Natural killer cell (primary cell): ENCODE measurements at regions not wholly inside any gene's neighbourhood (a gene's known extent, or its start where the extent isn't known, plus 50 kb on each side); places are given as distances from the start of the nearest gene placed in this dataset.

Experiments used
- ATAC-seq, 3 donors: fragments of 150-1000 bp in 2 of 3; fragments of 200-7000 bp in 1 of 3; cut with Tn5 transposase; 1 replicate in 1 of 3; 2 replicates in 2 of 3; pipeline ENCODE4 v1.10.0; 2021; ENCODE audit warnings: mild to moderate bottlenecking in 2 of 3, moderate library complexity in 2 of 3
- DNase-seq, 2 donors: peaks; one replicate each; pipeline versions ENCODE4 v3.0.0 to v3.0.0-alpha.2; 2013 to 2021; ENCODE audit warnings: mixed read lengths in 1 of 2
- H3K27ac ChIP-seq: one replicate; pipeline ENCODE4 v1.5.1; 2013; ENCODE audit warnings: mild to moderate bottlenecking, low read length
- H3K27me3 ChIP-seq: one replicate; pipeline ENCODE4 v1.6.1; 2013; ENCODE audit warnings: low read length; ENCODE audit not compliant: control insufficient read depth, insufficient read depth
- H3K36me3 ChIP-seq: one replicate; pipeline ENCODE4 v1.6.1; 2013; ENCODE audit warnings: low read length; ENCODE audit not compliant: control insufficient read depth, insufficient read depth
- H3K4me1 ChIP-seq: one replicate; pipeline ENCODE4 v1.6.1; 2013; ENCODE audit warnings: low read length; ENCODE audit not compliant: control insufficient read depth, insufficient read depth
- H3K4me3 ChIP-seq: one replicate; pipeline ENCODE4 v1.5.1; 2013; ENCODE audit warnings: low read length
- H3K9me3 ChIP-seq: one replicate; pipeline ENCODE4 v1.6.1; 2013; ENCODE audit warnings: low read length; ENCODE audit not compliant: control insufficient read depth, insufficient read depth
- H3K27ac Mint-ChIP-seq, 2 donors: one replicate each; pipeline ENCODE4 v1.8.0; 2022; ENCODE audit warnings: mild to moderate bottlenecking in 2 of 2, mixed read lengths in 2 of 2, moderate library complexity in 1 of 2
- H3K27me3 Mint-ChIP-seq, 2 donors: one replicate each; pipeline ENCODE4 v1.8.0; 2022; ENCODE audit warnings: low read depth in 2 of 2, mixed read lengths in 2 of 2
- H3K36me3 Mint-ChIP-seq: one replicate; pipeline ENCODE4 v1.8.0; 2022; ENCODE audit warnings: mixed read lengths
- H3K4me1 Mint-ChIP-seq, 2 donors: one replicate each; pipeline ENCODE4 v1.8.0; 2022; ENCODE audit warnings: mixed read lengths in 2 of 2
- H3K4me3 Mint-ChIP-seq: one replicate; pipeline ENCODE4 v1.8.0; 2022; ENCODE audit warnings: mild to moderate bottlenecking, moderate library complexity, mixed read lengths
- H3K9me3 Mint-ChIP-seq, 2 donors: one replicate each; pipeline ENCODE4 v1.8.0; 2022; ENCODE audit warnings: mixed read lengths in 2 of 2
- CTCF ChIP-seq: fragments of 200-600 bp; IDR thresholded peaks from one replicate; pipeline ENCODE4 v1.8.0; 2022; ENCODE audit warnings: antibody characterized with exemption
- WGBS: methylation state at CpG from one replicate; pipeline ENCODE4 v1.1.7; 2013; ENCODE audit warnings: missing lambda C conversion rate; ENCODE audit not compliant: insufficient coverage; 5-methylcytosine and 5-hydroxymethylcytosine counted together
- intact Hi-C: fragments of 100-400 bp; cut with micrococcal nuclease; formaldehyde crosslinking; loops from one replicate; pipeline ENCODE4 v1.14.2; 2022

DNA sequence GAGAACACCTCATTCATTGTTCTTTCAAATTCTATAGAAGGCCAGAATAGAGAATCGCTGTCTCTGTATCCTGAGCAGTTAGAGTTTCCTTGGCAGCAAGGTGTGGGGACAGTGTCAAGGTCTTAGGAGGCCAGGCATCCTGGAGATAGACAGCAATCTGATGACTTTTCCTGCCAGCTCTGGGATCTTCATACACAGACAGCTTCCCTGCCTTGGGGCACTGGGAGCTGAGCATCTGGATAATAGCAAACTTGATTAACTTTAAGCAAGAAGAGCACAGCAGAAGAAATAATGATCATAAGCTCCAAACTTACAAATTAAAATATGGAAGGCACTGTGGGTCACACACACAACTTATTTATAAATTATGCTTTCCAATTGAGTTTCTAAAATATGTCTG is 86.1 kb upstream of the STK32A start:
- H3K36me3 ChIP-seq, result no peaks in the 10 kb centered on the region
- no peak overlapping the region for H3K4me3 Mint-ChIP-seq
- intact Hi-C loops, result no loop called here
- TF ChIP-seq CTCF, result no peak
- 92% methylated on average over 1 of the region's 1 CpG for WGBS
- H3K9me3 Mint-ChIP-seq, result no peaks in the 10 kb centered on the region
- no peaks in the 10 kb centered on the region for H3K27me3 ChIP-seq
- no peak overlapping the region for H3K27ac ChIP-seq
- peaks cover 0 to 7% of the 10 kb centered on the region in 2 donors for H3K27me3 Mint-ChIP-seq
- H3K9me3 ChIP-seq, result no peaks in the 10 kb centered on the region
- no peak for ATAC-seq
- no peak for DNase-seq
- no peak overlapping the region for H3K4me3 ChIP-seq
- H3K27ac Mint-ChIP-seq, result no peak overlapping the region
- H3K4me1 Mint-ChIP-seq, result no peaks in the 10 kb centered on the region
- H3K4me1 ChIP-seq, result no peaks in the 10 kb centered on the region
- no peaks in the 10 kb centered on the region for H3K36me3 Mint-ChIP-seq

GRCh38 chr5:147152086-147152485 is 82.7 kb upstream of the STK32A start:
- Mint-ChIP-seq H3K27me3 (no peaks in the 10 kb centered on the region), H3K9me3 (no peaks in the 10 kb centered on the region), H3K27ac (no peak overlapping the region), H3K4me1 (no peaks in the 10 kb centered on the region), H3K36me3 (no peaks in the 10 kb centered on the region), H3K4me3 (no peak overlapping the region)
- H3K27me3 ChIP-seq, result no peaks in the 10 kb centered on the region
- DNase-seq, result no peak
- H3K27ac ChIP-seq, result no peak overlapping the region
- WGBS, result 82% methylated on average over 1 of the region's 1 CpG
- no peak overlapping the region for H3K4me3 ChIP-seq
- no peak for TF ChIP-seq CTCF
- H3K4me1 ChIP-seq, result no peaks in the 10 kb centered on the region
- no peaks in the 10 kb centered on the region for H3K36me3 ChIP-seq
- no peak for ATAC-seq
- intact Hi-C loops, result no loop called here
- no peaks in the 10 kb centered on the region for H3K9me3 ChIP-seq

- no peak for TF ChIP-seq CTCF
- 83% methylated on average over 2 of the region's 3 CpGs for WGBS
- H3K27me3 Mint-ChIP-seq, result peaks cover 0 to 11% of the 10 kb centered on the region in 2 donors
- H3K9me3 ChIP-seq, result no peaks in the 10 kb centered on the region
- no peaks in the 10 kb centered on the region for H3K4me1 ChIP-seq
- H3K27me3 ChIP-seq, result no peaks in the 10 kb centered on the region
- H3K27ac Mint-ChIP-seq, result no peak overlapping the region
- ATAC-seq, result no peak
- DNase-seq, result no peak
- H3K9me3 Mint-ChIP-seq, result no peaks in the 10 kb centered on the region
- H3K27ac ChIP-seq, result no peak overlapping the region
- H3K36me3 ChIP-seq, result no peaks in the 10 kb centered on the region
- H3K4me3 Mint-ChIP-seq, result no peak overlapping the region
- no peaks in the 10 kb centered on the region for H3K4me1 Mint-ChIP-seq
- intact Hi-C loops, result no loop called here
- H3K4me3 ChIP-seq, result no peak overlapping the region
- H3K36me3 Mint-ChIP-seq, result no peaks in the 10 kb centered on the region
These were observed 80.0 kb upstream of the STK32A start for GRCh38 chr5:147154809-147155208.

GRCh38 chr5:147156012-147156411 is 78.8 kb upstream of the STK32A start:
- Histone ChIP-seq H3K27me3 (peaks cover 2% of the 10 kb centered on the region), H3K27ac (no peak overlapping the region), H3K4me1 (no peaks in the 10 kb centered on the region), H3K36me3 (no peaks in the 10 kb centered on the region), H3K9me3 (no peaks in the 10 kb centered on the region), H3K4me3 (no peak overlapping the region)
- Mint-ChIP-seq H3K4me1 (no peaks in the 10 kb centered on the region), H3K9me3 (no peaks in the 10 kb centered on the region), H3K27ac (no peak overlapping the region), H3K36me3 (no peaks in the 10 kb centered on the region), H3K27me3 (peaks cover 0 to 16% of the 10 kb centered on the region in 2 donors), H3K4me3 (no peak overlapping the region)
- no peak for TF ChIP-seq CTCF
- ATAC-seq (no peak), DNase-seq (no peak)
- WGBS, result 87% methylated on average over 5 of the region's 5 CpGs
- intact Hi-C loops, result no loop called here
